ENCODE measurements at regions not wholly inside any gene's neighbourhood (a gene's known extent, or its start where the extent isn't known, plus 50 kb on each side); places are given as distances from the start of the nearest gene placed in this dataset.

GRCh38 chr6:154561750-154562149, 51.3 kb upstream of the CNKSR3 start:
- Mint-ChIP-seq H3K4me3 (no peak overlapping the region), H3K9me3 (peaks cover 0 to 2% of the 10 kb centered on the region in 2 donors), H3K27ac (no peak overlapping the region), H3K36me3 (no peaks in the 10 kb centered on the region), H3K4me1 (no peaks in the 10 kb centered on the region), H3K27me3 (peaks cover 10 to 12% of the 10 kb centered on the region in 2 donors)
- no peak for DNase-seq
- no peak for ATAC-seq (replicated peaks)

GRCh38 chr6:154565331-154565730, 54.8 kb upstream of the CNKSR3 start:
- DNase-seq (no peak), ATAC-seq (replicated peaks) (no peak)
- Mint-ChIP-seq H3K36me3 (no peaks in the 10 kb centered on the region), H3K4me1 (no peaks in the 10 kb centered on the region), H3K27me3 (peaks cover 9 to 10% of the 10 kb centered on the region in 2 donors), H3K4me3 (no peak overlapping the region), H3K27ac (no peak overlapping the region), H3K9me3 (no peaks in the 10 kb centered on the region)

DNA sequence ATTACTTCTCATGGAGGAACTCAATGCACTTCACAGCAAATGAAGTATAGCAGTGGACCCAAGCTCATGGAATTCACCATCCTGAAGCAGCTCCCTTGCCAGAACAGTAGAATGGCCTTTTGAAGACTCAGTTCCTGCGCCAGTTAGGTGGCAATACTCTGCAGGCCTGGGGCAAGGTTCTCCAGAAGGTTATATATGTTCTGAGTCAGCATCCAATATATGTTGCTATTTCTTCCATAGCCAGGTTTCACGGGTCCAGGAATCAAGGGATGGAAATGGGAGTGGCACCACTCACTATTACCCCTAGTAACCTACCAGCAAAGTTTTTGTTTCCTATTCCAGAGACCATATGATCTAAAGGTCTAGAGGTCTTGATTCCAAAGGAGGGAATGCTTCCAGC, 56.4 kb upstream of the CNKSR3 start:
- Mint-ChIP-seq H3K36me3 (no peaks in the 10 kb centered on the region), H3K27me3 (peaks cover 4 to 6% of the 10 kb centered on the region in 2 donors), H3K27ac (no peak overlapping the region), H3K9me3 (no peaks in the 10 kb centered on the region), H3K4me3 (no peak overlapping the region), H3K4me1 (no peaks in the 10 kb centered on the region)
- DNase-seq (no peak), ATAC-seq (replicated peaks) (no peak)

DNA sequence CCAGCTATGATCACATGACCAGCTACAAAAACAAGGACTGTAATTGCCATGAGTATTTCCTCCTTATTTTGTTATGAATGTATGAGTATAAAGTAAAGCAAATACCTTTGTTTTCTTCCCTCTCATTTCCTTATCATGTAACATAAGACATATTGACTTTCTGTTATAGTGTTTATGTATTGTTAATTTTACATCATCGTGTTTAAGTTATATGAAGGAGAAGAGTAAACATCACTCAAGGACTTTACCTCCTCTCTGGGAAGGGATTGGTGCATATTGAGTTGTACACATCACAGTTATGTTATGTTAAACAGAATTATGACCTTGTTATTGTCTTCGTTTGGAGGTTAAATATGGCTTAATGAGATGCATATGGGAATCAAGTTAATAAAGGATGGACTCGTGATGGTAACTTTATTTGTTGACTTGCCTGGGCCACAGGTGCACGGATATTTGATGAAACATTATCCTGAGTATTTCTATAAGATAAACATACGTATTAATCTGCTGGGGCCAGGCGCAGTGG, 57.3 kb upstream of the CNKSR3 start:
- ATAC-seq (replicated peaks) (no peak), DNase-seq (no peak)
- no peak overlapping the region for H3K4me3 Mint-ChIP-seq
- H3K36me3 Mint-ChIP-seq, result no peaks in the 10 kb centered on the region
- H3K27me3 Mint-ChIP-seq, result no peaks in the 10 kb centered on the region
- no peak overlapping the region for H3K27ac Mint-ChIP-seq
- H3K4me1 Mint-ChIP-seq, result no peaks in the 10 kb centered on the region
- H3K9me3 Mint-ChIP-seq, result no peaks in the 10 kb centered on the region

GRCh38 chr6:154569156-154569862, 58.8 kb upstream of the CNKSR3 start:
- H3K4me3 Mint-ChIP-seq, result no peak overlapping the region
- H3K27ac Mint-ChIP-seq, result no peak overlapping the region
- DNase-seq, result no peak
- no peaks in the 10 kb centered on the region for H3K9me3 Mint-ChIP-seq
- no peaks in the 10 kb centered on the region for H3K27me3 Mint-ChIP-seq
- ATAC-seq (replicated peaks), result no peak
- no peaks in the 10 kb centered on the region for H3K36me3 Mint-ChIP-seq
- H3K4me1 Mint-ChIP-seq, result no peaks in the 10 kb centered on the region

DNA sequence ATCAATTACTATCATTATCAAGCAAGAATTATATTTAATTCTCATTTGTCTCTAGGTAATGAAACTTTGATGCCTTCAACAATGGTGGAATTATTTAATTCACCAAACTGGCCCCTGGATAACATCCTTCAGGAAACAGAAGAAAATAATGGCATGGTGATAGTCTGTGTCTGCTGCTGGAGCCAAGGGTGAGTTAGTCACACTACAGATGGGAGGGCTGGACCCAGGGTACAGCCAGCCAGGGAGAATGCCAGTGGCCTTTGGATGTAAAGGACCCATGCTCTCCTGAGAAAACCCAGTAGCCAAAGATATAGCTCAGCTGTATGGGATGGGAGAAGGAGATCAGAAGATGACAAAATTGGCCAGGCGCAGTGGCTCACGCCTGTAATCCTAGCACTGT, 60.0 kb upstream of the CNKSR3 start:
- Mint-ChIP-seq H3K4me3 (no peak overlapping the region), H3K4me1 (no peaks in the 10 kb centered on the region), H3K27ac (no peak overlapping the region), H3K27me3 (no peaks in the 10 kb centered on the region), H3K9me3 (no peaks in the 10 kb centered on the region), H3K36me3 (no peaks in the 10 kb centered on the region)
- DNase-seq (no peak), ATAC-seq (replicated peaks) (no peak)

GRCh38 chr6:154572556-154572955, 62.1 kb upstream of the CNKSR3 start:
- no peaks in the 10 kb centered on the region for H3K36me3 Mint-ChIP-seq
- no peak overlapping the region for H3K4me3 Mint-ChIP-seq
- H3K27me3 Mint-ChIP-seq, result peaks cover 0 to 7% of the 10 kb centered on the region in 2 donors
- DNase-seq (no peak), ATAC-seq (replicated peaks) (no peak)
- no peak overlapping the region for H3K27ac Mint-ChIP-seq
- H3K4me1 Mint-ChIP-seq, result no peaks in the 10 kb centered on the region
- H3K9me3 Mint-ChIP-seq, result no peaks in the 10 kb centered on the region

DNA sequence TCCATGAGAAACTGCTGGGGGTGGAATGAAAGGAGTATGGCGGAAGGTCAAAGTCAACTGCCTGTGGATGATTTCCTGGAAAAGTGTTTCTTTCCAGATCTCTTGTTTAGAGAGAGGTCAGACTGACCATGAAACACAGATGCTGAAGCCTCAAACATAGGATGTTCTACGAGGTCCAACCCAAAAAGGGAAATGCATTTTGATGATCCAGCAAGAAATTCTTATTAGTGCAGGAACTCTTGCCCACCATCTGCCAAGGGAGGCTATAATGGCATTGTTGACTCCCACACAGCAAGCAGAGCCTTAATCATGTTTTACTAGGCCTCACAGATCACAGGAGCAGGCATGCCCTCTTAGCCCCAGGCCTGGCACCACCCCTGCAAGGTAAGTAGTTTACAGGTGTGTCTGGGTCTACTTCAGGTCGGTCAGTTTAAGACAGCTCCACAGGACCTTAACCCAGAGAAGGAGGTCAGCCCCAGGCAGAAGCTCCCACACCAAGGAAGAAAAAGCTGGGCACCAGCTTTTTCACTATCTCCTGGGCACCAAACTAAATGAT, 67.6 kb upstream of the CNKSR3 start:
- Mint-ChIP-seq H3K9me3 (peaks cover 7% of the 10 kb centered on the region in 2 donors), H3K4me1 (no peaks in the 10 kb centered on the region), H3K27me3 (peaks cover 0 to 7% of the 10 kb centered on the region in 2 donors), H3K36me3 (peaks cover 0 to 2% of the 10 kb centered on the region in 2 donors), H3K27ac (no peak overlapping the region), H3K4me3 (no peak overlapping the region)
- ATAC-seq (replicated peaks) (no peak), DNase-seq (no peak)

GRCh38 chr6:154579046-154579445, 68.6 kb upstream of the CNKSR3 start:
- no peak overlapping the region for H3K4me3 Mint-ChIP-seq
- no peak for DNase-seq

DNA sequence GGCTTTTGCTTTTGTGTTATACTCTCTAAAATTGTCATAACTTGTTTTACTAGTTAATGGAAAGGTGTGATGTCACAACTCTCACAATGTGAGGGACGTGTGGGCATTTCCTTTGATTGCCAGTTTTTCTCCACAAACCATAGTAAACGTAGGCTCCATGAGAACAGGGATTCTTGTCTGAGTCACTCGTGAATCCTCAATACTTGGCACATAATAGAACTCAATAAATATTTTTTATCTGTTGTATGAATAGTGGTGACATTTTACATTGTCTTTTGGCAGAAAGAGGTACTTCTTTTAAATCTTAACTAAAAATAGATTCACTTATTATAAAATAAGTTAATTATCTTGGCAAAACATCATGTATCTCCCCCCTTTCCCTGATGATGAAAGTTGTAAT, 69.0 kb upstream of the CNKSR3 start:
- no peak overlapping the region for H3K27ac Mint-ChIP-seq
- H3K36me3 Mint-ChIP-seq, result peaks cover 0 to 2% of the 10 kb centered on the region in 2 donors
- no peak for DNase-seq
- ATAC-seq (replicated peaks), result no peak
- H3K27me3 Mint-ChIP-seq, result peaks cover 0 to 7% of the 10 kb centered on the region in 2 donors
- H3K9me3 Mint-ChIP-seq, result peaks cover 7% of the 10 kb centered on the region in 2 donors
- no peak overlapping the region for H3K4me3 Mint-ChIP-seq
- H3K4me1 Mint-ChIP-seq, result no peaks in the 10 kb centered on the region

More at GRCh38 chr6:154579046-154579445, 68.6 kb upstream of the CNKSR3 start:
- H3K4me1 Mint-ChIP-seq, result no peaks in the 10 kb centered on the region
- peaks cover 7% of the 10 kb centered on the region in 2 donors for H3K9me3 Mint-ChIP-seq
- H3K27me3 Mint-ChIP-seq, result peaks cover 0 to 7% of the 10 kb centered on the region in 2 donors
- no peak for ATAC-seq (replicated peaks)
- peaks cover 0 to 2% of the 10 kb centered on the region in 2 donors for H3K36me3 Mint-ChIP-seq
- no peak overlapping the region for H3K27ac Mint-ChIP-seq

DNA sequence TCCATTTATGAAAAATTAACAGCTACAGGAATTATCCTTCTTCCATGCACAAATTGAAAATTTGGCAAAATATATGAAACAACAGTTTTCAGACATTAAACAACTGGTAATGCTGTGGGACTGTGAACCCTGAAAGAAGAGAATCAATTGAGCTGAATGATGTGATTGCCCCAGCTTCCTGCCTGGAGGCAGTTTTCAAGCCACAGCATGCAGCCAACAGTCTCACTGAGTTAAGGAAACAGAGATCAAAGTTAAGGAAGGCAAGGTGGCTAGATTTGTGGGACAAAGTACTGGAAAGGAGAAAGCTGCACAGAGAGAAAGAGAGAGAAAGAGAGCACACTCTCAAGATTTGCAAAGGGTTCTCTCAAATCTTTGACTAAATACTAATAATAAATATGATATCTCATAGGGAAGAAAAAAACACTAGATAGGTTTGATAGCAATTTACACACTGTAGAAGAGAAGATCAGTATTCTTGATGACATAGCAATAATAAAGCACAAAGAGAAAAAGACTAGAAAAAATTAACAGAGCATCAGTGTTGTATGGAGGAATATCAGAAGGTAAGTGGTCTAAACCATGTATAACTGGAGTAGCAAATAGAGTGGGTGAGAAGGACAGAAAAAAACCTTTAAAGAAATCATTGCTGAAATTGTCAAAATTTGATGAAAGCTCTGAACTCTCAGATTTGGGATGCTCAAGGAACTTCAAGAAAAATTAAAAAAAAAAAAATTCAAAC, 70.1 kb upstream of the CNKSR3 start:
- DNase-seq, result no peak
- ATAC-seq (replicated peaks), result no peak
- peaks cover 7% of the 10 kb centered on the region in 2 donors for H3K9me3 Mint-ChIP-seq
- H3K36me3 Mint-ChIP-seq, result peaks cover 0 to 2% of the 10 kb centered on the region in 2 donors
- no peaks in the 10 kb centered on the region for H3K4me1 Mint-ChIP-seq
- peaks cover 0 to 7% of the 10 kb centered on the region in 2 donors for H3K27me3 Mint-ChIP-seq
- H3K27ac Mint-ChIP-seq, result no peak overlapping the region
- no peak overlapping the region for H3K4me3 Mint-ChIP-seq

- peaks cover 7% of the 10 kb centered on the region in 2 donors for H3K9me3 Mint-ChIP-seq
- no peak overlapping the region for H3K27ac Mint-ChIP-seq
- DNase-seq (no peak), ATAC-seq (replicated peaks) (no peak)
- H3K36me3 Mint-ChIP-seq, result peaks cover 0 to 2% of the 10 kb centered on the region in 2 donors
- H3K4me3 Mint-ChIP-seq, result no peak overlapping the region
- peaks cover 0 to 6% of the 10 kb centered on the region in 2 donors for H3K27me3 Mint-ChIP-seq
- no peaks in the 10 kb centered on the region for H3K4me1 Mint-ChIP-seq
Observed at GRCh38 chr6:154582696-154583095, 72.2 kb upstream of the CNKSR3 start.

- DNase-seq, result no peak
- H3K27ac Mint-ChIP-seq, result no peak overlapping the region
- peaks cover 7% of the 10 kb centered on the region in 2 donors for H3K9me3 Mint-ChIP-seq
- H3K36me3 Mint-ChIP-seq, result peaks cover 0 to 2% of the 10 kb centered on the region in 2 donors
- peaks cover 0 to 6% of the 10 kb centered on the region in 2 donors for H3K27me3 Mint-ChIP-seq
- no peak overlapping the region for H3K4me3 Mint-ChIP-seq
- no peak for ATAC-seq (replicated peaks)
- H3K4me1 Mint-ChIP-seq, result no peaks in the 10 kb centered on the region
Observed at GRCh38 chr6:154583546-154584188, 73.2 kb upstream of the CNKSR3 start.

GRCh38 chr6:154590756-154591155, 80.3 kb upstream of the CNKSR3 start:
- H3K27me3 Mint-ChIP-seq, result peaks cover 0 to 6% of the 10 kb centered on the region in 2 donors
- H3K4me3 Mint-ChIP-seq, result no peak overlapping the region
- no peaks in the 10 kb centered on the region for H3K9me3 Mint-ChIP-seq
- ATAC-seq (replicated peaks) (no peak), DNase-seq (no peak)
- H3K27ac Mint-ChIP-seq, result no peak overlapping the region
- H3K36me3 Mint-ChIP-seq, result no peaks in the 10 kb centered on the region
- H3K4me1 Mint-ChIP-seq, result no peaks in the 10 kb centered on the region
